ENCODE measurements at regions not wholly inside any gene's neighbourhood (a gene's known extent, or its start where the extent isn't known, plus 50 kb on each side); places are given as distances from the start of the nearest gene placed in this dataset.

DNA sequence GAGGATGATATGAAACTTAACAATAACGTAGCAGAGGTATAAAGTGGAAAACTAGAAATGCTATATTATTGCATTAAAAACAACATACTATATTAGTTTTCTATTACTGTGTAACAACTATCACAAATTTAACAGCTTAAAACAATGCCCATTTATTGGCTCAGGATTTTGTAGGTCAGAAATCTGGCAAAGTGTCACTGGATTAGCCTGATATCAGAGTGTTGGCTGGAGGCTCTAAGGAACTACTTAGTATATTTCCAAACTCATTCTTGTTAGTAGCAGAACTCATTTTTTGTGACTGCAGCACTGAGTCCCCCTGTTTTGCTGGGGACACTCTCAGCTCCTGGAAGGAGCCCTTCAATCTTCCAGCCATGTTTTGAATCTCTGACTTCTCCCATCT, 306.8 kb downstream of the ETV1 start:
- intact Hi-C loops (cut with DNase I): no loop called here
- H3K36me3 ChIP-seq: no peaks in the 10 kb centered on the region

DNA sequence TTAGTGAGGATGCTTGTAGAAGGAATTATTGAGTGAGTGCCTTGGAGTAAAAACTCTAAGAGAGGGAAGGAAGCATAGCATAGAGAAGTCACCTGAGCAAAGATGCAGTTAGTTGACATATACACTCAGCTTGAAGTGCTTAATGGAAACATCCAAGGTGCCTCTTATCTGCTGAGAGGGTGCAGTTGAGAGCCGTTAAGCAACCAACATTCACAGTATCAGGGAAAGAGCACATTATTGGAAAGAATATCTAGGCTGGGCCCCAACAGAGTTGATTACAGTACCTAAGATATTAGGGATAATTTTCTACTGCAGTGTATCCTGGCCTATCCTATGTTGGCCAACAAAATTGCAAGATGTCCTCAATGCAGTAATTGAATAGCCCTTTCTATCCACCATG, 302.0 kb downstream of the ETV1 start:
- H3K27me3 ChIP-seq: no peaks in the 10 kb centered on the region
- WGBS, 2 donors: 80 to 87% methylated on average over 1 of the region's 1 CpG
- no peak overlapping the region for H3K27ac ChIP-seq
- no peak overlapping the region for H3K4me3 ChIP-seq
- H3K9me3 ChIP-seq: no peaks in the 10 kb centered on the region
- no peaks in the 10 kb centered on the region for H3K4me1 ChIP-seq
- no peak for ATAC-seq
- DNase-seq: no peak
- intact Hi-C loops (cut with DNase I): no loop called here
- no peaks in the 10 kb centered on the region for H3K36me3 ChIP-seq
- TF ChIP-seq, protein P1, sequence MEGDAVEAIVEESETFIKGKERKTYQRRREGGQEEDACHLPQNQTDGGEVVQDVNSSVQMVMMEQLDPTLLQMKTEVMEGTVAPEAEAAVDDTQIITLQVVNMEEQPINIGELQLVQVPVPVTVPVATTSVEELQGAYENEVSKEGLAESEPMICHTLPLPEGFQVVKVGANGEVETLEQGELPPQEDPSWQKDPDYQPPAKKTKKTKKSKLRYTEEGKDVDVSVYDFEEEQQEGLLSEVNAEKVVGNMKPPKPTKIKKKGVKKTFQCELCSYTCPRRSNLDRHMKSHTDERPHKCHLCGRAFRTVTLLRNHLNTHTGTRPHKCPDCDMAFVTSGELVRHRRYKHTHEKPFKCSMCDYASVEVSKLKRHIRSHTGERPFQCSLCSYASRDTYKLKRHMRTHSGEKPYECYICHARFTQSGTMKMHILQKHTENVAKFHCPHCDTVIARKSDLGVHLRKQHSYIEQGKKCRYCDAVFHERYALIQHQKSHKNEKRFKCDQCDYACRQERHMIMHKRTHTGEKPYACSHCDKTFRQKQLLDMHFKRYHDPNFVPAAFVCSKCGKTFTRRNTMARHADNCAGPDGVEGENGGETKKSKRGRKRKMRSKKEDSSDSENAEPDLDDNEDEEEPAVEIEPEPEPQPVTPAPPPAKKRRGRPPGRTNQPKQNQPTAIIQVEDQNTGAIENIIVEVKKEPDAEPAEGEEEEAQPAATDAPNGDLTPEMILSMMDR (IDR thresholded peaks at IDR 0.05): no peak

More for the DNA sequence above, 306.8 kb downstream of the ETV1 start:
- Histone ChIP-seq H3K9me3 (no peaks in the 10 kb centered on the region), H3K27me3 (no peaks in the 10 kb centered on the region), H3K4me1 (no peaks in the 10 kb centered on the region), H3K4me3 (no peak overlapping the region), H3K27ac (no peak overlapping the region)
- WGBS, 2 donors: 88 to 90% methylated on average over 1 of the region's 1 CpG
- ATAC-seq: no peak
- no peak for DNase-seq
- TF ChIP-seq, protein P1 (IDR thresholded peaks at IDR 0.05): no peak

DNA sequence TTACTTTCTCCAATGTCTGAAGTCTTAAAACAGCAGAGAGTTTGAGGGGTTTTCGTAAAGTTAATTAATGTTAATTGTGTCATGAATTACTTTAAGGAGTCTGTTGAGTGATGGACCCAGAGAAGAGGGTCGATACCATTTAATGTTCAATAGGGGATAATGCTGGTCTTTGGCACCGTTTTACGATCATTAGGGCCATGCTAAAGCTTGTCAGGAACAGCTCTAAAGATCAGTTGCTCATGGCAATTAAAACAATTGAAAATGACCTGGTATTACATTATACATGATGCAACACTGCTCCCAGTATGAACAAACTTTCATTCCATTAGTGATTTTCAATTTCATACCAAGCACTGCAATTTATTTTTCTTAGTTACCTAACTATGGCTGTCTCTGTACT, 296.9 kb downstream of the ETV1 start:
- DNase-seq (no peak), ATAC-seq (no peak)
- Histone ChIP-seq H3K4me3 (no peak overlapping the region), H3K4me1 (no peaks in the 10 kb centered on the region), H3K27ac (no peak overlapping the region), H3K9me3 (no peaks in the 10 kb centered on the region), H3K36me3 (no peaks in the 10 kb centered on the region), H3K27me3 (no peaks in the 10 kb centered on the region)
- TF ChIP-seq, protein P1 (IDR thresholded peaks at IDR 0.05): no peak
- intact Hi-C loops (cut with DNase I): no loop called here
- 88 to 93% methylated on average over 4 of the region's 4 CpGs for WGBS, 2 donors

DNA sequence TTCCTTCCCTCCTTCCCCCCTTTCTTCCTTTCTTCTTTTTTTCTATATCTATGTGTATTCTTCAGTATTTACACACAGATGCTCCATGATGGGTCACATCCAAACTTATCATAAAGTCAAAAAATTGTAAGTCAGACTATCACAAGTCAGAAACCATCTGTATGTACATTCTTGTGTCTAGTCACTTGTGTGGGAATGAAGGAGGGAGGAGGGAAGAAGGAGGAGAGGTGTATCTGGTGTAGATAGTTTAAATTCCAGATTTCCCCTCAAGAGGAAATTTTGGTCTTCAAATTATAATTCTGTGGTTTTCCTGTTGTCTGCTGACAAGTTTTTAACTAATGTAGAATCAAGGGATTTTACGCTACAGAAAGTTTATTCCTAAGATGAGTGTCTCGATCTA, 287.2 kb downstream of the ETV1 start:
- intact Hi-C loops (cut with DNase I): no loop called here
- Histone ChIP-seq H3K27ac (no peak overlapping the region), H3K4me3 (no peak overlapping the region), H3K36me3 (no peaks in the 10 kb centered on the region), H3K9me3 (peaks cover 0 to 10% (median 0%) of the 10 kb centered on the region in 11 donors), H3K4me1 (no peaks in the 10 kb centered on the region), H3K27me3 (no peaks in the 10 kb centered on the region)
- DNase-seq: no peak
- 89 to 95% methylated on average over 2 of the region's 2 CpGs for WGBS, 2 donors
- TF ChIP-seq, protein P1 (IDR thresholded peaks at IDR 0.05): no peak
- peak in 1 of 8 donors; percentile 4 for ATAC-seq

DNA sequence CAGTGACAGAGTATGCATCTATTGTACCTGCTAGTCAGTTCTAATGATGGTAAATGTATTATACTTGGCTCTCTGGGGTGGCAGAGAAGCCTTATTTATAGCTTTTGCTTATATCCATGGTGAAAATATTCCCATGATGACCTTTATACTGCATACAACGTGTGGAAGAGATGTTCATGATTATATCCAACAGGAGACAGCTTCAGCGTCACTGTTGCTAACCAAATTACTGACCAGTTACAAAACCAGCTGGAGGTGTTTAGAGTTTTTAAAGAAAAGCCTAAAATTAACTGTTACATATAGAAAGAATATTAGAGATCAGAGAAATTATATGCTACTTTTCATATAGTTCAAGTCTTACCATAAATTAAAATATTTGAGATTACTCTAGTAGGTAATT, 280.8 kb downstream of the ETV1 start:
- intact Hi-C loops (cut with DNase I): no loop called here
- H3K4me1 ChIP-seq: no peaks in the 10 kb centered on the region
- H3K27ac ChIP-seq: no peak overlapping the region
- WGBS, 2 donors: 72 to 76% methylated on average over 2 of the region's 2 CpGs
- TF ChIP-seq, protein P1 (IDR thresholded peaks at IDR 0.05): no peak
- no peaks in the 10 kb centered on the region for H3K36me3 ChIP-seq
- H3K4me3 ChIP-seq: no peak overlapping the region
- ATAC-seq: no peak
- H3K27me3 ChIP-seq: no peaks in the 10 kb centered on the region
- DNase-seq: no peak
- peaks cover 0 to 5% (median 0%) of the 10 kb centered on the region in 11 donors for H3K9me3 ChIP-seq

Measured in heart right ventricle (tissue), 16 donors.